OCI-LY1 (cell line): ENCODE measurements at regions not wholly inside any gene's neighbourhood (a gene's known extent, or its start where the extent isn't known, plus 50 kb on each side); places are given as distances from the start of the nearest gene placed in this dataset.

Source experiments
- H2AFZ ChIP-seq: fragments of 200-600 bp; sonication (generic), shearing (Covaris generic); 2 replicates; pipeline ENCODE4 v1.6.0; 2014; ENCODE audit warnings: antibody characterized with exemption, mild to moderate bottlenecking, low read length
- H3F3A ChIP-seq: fragments of 200-600 bp; sonication (generic), shearing (Covaris generic); 2 replicates; pipeline ENCODE4 v1.6.0; 2014; ENCODE audit warnings: mild to moderate bottlenecking, antibody characterized with exemption, low read length, moderate library complexity; ENCODE audit not compliant: insufficient read depth
- H3K27ac ChIP-seq: fragments of 200-600 bp; sonication (generic); 2 replicates; pipeline ENCODE4 v1.5.1; 2014; ENCODE audit warnings: low read length, mixed run types, mild to moderate bottlenecking, low read depth; ENCODE audit not compliant: poor library complexity, severe bottlenecking
- H3K27me3 ChIP-seq: fragments of 200-600 bp; sonication (generic); 2 replicates; pipeline ENCODE4 v1.6.0; 2014; ENCODE audit warnings: antibody characterized with exemption, mild to moderate bottlenecking, low read length, moderate library complexity; ENCODE audit not compliant: insufficient read depth
- H3K36me3 ChIP-seq: fragments of 200-600 bp; sonication (generic); 2 replicates; pipeline ENCODE4 v1.6.1; 2014; ENCODE audit warnings: mild to moderate bottlenecking, antibody characterized with exemption, low read length, moderate library complexity, mixed read lengths; ENCODE audit not compliant: insufficient read depth
- H3K4me1 ChIP-seq: fragments of 200-600 bp; sonication (generic); 2 replicates; pipeline ENCODE4 v1.5.1; 2014; ENCODE audit warnings: mild to moderate bottlenecking, low read length, moderate library complexity; ENCODE audit not compliant: insufficient read depth, severe bottlenecking
- H3K4me2 ChIP-seq: fragments of 200-600 bp; sonication (generic), shearing (Covaris generic); 2 replicates; pipeline ENCODE4 v1.6.1; 2014; ENCODE audit warnings: low read length
- H3K4me3 ChIP-seq: fragments of 200-600 bp; sonication (generic); 2 replicates; pipeline ENCODE4 v1.5.1; 2014; ENCODE audit warnings: low read length, low read depth, mild to moderate bottlenecking, mixed read lengths; ENCODE audit not compliant: poor library complexity, severe bottlenecking
- H3K79me2 ChIP-seq: fragments of 200-600 bp; shearing (Covaris generic); 2 replicates; pipeline ENCODE4 v1.6.1; 2016; ENCODE audit warnings: mixed run types, low read length, mixed read lengths; ENCODE audit not compliant: insufficient read depth
- H3K9ac ChIP-seq: fragments of 200-600 bp; sonication (generic), shearing (Covaris generic); 2 replicates; pipeline ENCODE4 v1.6.1; 2014; ENCODE audit warnings: mild to moderate bottlenecking, low read length, mixed read lengths
- H3K9me2 ChIP-seq: fragments of 200-600 bp; sonication (generic), shearing (Covaris generic); 2 replicates; pipeline ENCODE4 v1.6.1; 2014; ENCODE audit warnings: low read depth, mild to moderate bottlenecking, low read length, mixed read lengths
- H3K9me3 ChIP-seq: fragments of 200-600 bp; shearing (Covaris generic); 2 replicates; pipeline ENCODE4 v1.6.1; 2014; ENCODE audit warnings: low read length, mixed read lengths
- H4K20me1 ChIP-seq: fragments of 200-600 bp; sonication (generic), shearing (Covaris generic); 2 replicates; pipeline ENCODE4 v1.6.0; 2016; ENCODE audit warnings: mild to moderate bottlenecking, low read length; ENCODE audit not compliant: insufficient read depth
- CTCF ChIP-seq: fragments of 200-600 bp; sonication (generic), shearing (Covaris generic); IDR thresholded peaks from 2 replicates; pipeline ENCODE4 v1.5.1; 2017; ENCODE audit warnings: mild to moderate bottlenecking, antibody characterized with exemption, low read length, moderate library complexity, mixed read lengths
- EZH2 ChIP-seq: fragments of 200-600 bp; sonication (generic), shearing (Covaris generic); IDR thresholded peaks from 2 replicates; pipeline ENCODE4 v1.8.0; 2017; ENCODE audit warnings: borderline replicate concordance, mixed run types, mild to moderate bottlenecking, antibody characterized with exemption, low read length, moderate library complexity, mixed read lengths

- TF ChIP-seq CTCF (no peak), EZH2 (no peak)
- H3K4me2 ChIP-seq: no peak overlapping the region
- H3F3A ChIP-seq: no peaks in the 10 kb centered on the region
- H3K4me1 ChIP-seq: no peaks in the 10 kb centered on the region
- H3K79me2 ChIP-seq: no peaks in the 10 kb centered on the region
- no peaks in the 10 kb centered on the region for H3K9me3 ChIP-seq
- H3K9me2 ChIP-seq: no peaks in the 10 kb centered on the region
- no peak overlapping the region for H3K9ac ChIP-seq
- no peaks in the 10 kb centered on the region for H3K36me3 ChIP-seq
- no peak overlapping the region for H3K4me3 ChIP-seq
- no peaks in the 10 kb centered on the region for H3K27me3 ChIP-seq
- no peak overlapping the region for H3K27ac ChIP-seq
- H2AFZ ChIP-seq: no peak overlapping the region
- H4K20me1 ChIP-seq: no peaks in the 10 kb centered on the region
Measured at GRCh38 chr11:92671081-92671480, 298.4 kb upstream of the MTNR1B start.

- no peaks in the 10 kb centered on the region for H3K79me2 ChIP-seq
- no peaks in the 10 kb centered on the region for H4K20me1 ChIP-seq
- H3K4me2 ChIP-seq: no peak overlapping the region
- no peaks in the 10 kb centered on the region for H3K9me3 ChIP-seq
- no peaks in the 10 kb centered on the region for H3K27me3 ChIP-seq
- no peak overlapping the region for H3K27ac ChIP-seq
- H2AFZ ChIP-seq: no peak overlapping the region
- no peaks in the 10 kb centered on the region for H3F3A ChIP-seq
- no peaks in the 10 kb centered on the region for H3K36me3 ChIP-seq
- H3K9me2 ChIP-seq: no peaks in the 10 kb centered on the region
- H3K9ac ChIP-seq: no peak overlapping the region
- no peak for TF ChIP-seq EZH2
- no peak for TF ChIP-seq CTCF
- H3K4me3 ChIP-seq: no peak overlapping the region
- no peaks in the 10 kb centered on the region for H3K4me1 ChIP-seq
Measured at GRCh38 chr11:92675303-92675702, 294.1 kb upstream of the MTNR1B start.

- Histone ChIP-seq H3K27me3 (no peaks in the 10 kb centered on the region), H3F3A (no peaks in the 10 kb centered on the region), H3K4me1 (no peaks in the 10 kb centered on the region), H3K27ac (no peak overlapping the region), H2AFZ (no peak overlapping the region), H3K9me3 (no peaks in the 10 kb centered on the region), H3K9ac (no peak overlapping the region), H3K79me2 (no peaks in the 10 kb centered on the region), H3K4me2 (no peak overlapping the region), H3K9me2 (no peaks in the 10 kb centered on the region), H4K20me1 (no peaks in the 10 kb centered on the region), H3K4me3 (no peak overlapping the region), H3K36me3 (no peaks in the 10 kb centered on the region)
- TF ChIP-seq CTCF: no peak
- TF ChIP-seq EZH2: no peak
Measured at GRCh38 chr11:92675810-92676209, 293.6 kb upstream of the MTNR1B start.
